Stimulated activated CD4-positive, alpha-beta T cell treated with anti-CD3 and anti-CD28 coated beads, Interleukin-2, amount 100 ng/mL, for 24 hours (primary cell): ENCODE measurements at regions not wholly inside any gene's neighbourhood (a gene's known extent, or its start where the extent isn't known, plus 50 kb on each side); places are given as distances from the start of the nearest gene placed in this dataset.

Experiments used
- DNase-seq, 2 donors: peaks; one replicate each; pipeline ENCODE4 v3.0.0-alpha.2; 2020

DNA sequence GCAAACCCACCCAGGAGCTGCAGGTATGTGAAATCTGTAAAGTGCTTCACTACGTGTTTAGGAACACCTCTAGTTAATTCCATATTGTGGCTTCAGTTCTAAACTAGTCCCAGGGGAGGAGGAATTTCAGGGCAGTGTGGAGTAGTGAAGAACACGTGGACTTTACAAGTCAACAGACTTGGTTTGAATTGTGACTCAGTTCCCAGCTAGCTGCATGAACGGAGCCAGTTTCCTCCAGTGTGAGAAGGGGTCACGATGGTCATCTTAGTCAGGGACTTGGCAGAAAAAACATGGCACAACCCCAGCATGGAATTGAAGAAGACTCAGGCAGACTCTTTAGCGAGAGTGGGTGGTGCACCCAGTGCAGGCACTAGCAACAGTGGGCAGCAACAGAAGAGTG, 175.7 kb upstream of the UBL3 start:
- no peak for DNase-seq

DNA sequence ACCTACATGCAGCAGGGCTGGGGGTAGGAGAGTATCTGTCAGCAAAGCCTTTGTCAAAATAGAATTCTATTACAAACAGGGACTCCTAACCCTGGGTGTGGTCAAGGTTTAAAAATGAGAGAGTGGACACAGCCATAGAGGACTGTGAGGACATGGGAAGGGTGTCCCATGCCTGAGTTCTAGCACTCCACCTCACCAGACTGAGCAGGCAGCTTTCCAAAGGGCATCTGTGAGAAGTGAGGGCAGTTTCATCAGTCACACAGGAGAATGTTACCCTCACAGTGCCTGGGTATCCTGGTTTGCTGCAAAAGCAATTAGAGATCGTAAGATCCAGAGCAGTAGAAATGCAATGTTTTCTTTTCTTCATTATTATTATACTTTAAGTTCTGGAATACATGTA, 174.9 kb upstream of the UBL3 start:
- DNase-seq: no peak

- no peak for DNase-seq
Measured at GRCh38 chr13:30024125-30024865, 173.9 kb upstream of the UBL3 start.

DNA sequence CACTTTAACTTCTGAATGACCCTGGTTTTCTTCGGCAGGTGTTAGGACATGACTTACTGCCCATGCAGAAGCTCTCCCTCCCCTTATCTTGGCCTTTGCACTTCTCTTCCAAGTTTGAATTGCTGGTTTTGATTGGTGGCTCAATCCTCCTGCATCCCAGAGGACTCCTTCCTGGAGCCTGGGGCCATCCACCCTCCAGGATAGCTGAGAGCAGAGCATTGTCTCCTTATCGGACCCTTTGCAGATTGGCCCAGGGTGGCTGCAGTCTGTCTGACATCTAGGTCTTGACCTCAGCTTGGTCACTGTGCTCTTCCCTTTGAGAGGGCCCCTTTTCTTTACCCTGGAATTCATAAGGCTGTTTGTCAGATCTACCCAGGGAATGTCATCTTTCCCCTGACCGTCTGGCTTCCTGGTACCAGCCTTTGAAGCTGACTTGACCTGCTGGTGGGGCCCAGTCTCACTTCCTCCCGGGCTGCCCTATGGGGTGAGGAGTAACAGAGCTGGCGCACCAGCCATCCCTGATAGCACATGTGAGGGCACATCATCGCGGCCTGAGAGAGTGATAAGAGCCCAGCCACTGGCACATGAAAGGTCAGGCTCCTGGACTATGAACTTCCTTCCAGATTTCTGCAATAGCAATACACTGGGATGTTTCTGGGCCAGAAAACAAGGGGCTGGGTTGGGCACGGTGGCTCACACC, 172.9 kb upstream of the UBL3 start:
- DNase-seq: no peak

GRCh38 chr13:30022796-30023195, 172.4 kb upstream of the UBL3 start:
- DNase-seq: no peak

DNA sequence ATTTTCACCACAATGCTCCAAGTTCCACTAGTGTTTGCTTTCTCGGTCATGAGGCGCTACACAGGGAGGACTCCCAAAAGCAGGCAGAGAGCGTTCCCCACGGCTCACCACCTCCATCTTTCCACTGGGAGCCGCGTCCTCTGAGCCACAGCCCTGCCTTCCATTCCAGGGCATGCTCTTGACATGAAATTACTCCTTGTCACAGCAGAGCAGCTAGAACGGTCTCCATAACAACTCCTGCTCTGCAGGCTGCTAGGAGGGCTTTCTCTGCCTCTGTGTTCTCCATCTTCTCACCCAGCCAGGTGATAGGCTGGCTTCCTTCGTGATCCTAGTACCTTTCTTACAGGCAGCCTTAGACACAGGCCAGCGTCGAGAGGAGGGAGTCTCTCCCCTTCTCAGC, 171.8 kb upstream of the UBL3 start:
- DNase-seq: no peak

DNA sequence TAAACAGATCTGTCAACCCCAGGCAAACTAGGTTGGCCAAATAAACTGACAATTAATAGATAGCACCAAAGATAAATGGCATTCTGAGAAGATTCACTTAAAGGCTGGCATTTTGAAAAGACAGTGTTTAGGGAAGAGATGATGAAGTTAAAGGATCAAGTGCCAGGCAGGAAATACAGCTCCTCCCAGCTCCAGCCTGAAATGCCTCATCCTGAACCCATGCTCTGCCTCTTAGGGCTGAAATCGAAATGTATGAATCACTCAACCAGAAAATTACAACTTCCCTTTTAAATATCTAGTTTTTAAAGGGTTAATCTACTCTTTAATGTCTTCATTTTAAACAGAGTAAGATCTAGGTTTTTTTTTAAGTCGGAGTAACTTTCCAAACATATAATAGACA, 171.2 kb upstream of the UBL3 start:
- DNase-seq: no peak

DNA sequence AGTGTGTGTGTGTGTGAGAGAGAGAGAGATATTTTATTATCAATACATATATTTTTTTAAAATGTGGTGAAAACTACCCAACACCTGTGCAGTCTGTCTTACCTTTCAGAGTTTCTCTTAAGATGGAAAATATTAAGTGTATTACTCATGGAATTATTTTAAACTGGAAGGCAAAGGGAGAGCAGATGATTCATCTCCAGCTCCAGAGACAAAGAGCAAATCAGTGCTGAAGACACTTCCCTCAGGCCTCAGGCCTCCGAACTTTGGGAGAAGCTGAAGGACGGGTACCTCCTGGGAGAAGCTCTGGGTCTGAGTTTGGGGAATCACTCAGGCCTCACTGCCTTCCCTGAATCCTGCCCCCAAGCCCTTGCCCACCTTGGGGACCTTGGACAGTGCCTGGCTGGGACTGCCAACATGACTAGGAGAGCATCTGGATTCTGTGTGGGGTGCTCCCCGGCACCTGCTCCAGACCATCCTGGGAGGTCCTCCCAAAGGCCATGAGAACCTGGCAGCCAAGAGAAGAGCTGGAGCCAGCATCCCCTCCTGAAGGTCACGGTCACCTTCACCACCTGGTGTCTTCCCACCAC, 170.4 kb upstream of the UBL3 start:
- DNase-seq: no peak

DNA sequence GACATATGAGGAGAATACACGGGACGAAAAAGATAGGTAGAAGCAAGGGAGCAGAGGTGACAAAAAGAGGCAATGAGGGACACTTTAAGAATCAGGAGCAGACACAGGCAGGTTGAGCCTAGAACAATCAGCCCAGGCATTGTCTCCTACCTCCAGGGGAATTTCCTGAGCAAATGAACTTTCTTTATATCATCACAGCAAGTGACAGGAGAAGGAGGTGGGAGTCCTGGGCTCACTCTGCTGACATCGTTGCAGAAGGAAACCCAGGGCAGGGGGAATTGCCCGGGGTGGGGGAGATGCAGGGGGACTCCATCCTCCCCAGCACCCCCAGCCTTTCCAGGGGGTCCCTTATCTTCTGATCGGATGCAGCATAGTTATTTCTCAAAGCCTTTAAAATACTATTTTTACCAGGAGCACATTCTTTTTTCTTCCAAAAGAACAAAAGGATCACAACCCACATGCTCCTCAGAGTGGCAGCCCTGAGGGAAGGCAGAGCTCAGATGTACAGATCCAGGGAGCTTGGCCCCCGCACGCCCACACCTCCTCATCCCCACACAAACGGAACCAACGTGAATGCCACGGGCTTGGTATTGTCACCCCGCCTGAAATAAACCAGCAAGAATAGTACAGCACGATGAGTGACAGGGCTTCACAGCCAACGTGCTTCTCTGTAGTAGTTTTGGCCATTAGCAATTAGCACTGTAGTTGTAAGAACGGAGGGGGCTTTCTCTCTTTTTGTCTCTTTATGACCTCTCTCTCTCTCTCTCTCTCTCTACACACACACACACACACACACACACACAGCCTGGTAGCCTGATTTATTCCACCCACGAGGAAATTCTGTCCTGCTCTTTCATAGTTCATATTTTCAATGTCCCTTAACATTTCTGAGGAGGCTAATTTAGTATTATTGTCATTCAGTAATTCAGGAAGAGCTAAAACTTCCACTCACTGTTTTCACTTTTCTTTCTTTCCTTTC, 169.5 kb upstream of the UBL3 start:
- DNase-seq: no peak

- no peak for DNase-seq
Measured at GRCh38 chr13:30017880-30018279, 167.5 kb upstream of the UBL3 start.

DNA sequence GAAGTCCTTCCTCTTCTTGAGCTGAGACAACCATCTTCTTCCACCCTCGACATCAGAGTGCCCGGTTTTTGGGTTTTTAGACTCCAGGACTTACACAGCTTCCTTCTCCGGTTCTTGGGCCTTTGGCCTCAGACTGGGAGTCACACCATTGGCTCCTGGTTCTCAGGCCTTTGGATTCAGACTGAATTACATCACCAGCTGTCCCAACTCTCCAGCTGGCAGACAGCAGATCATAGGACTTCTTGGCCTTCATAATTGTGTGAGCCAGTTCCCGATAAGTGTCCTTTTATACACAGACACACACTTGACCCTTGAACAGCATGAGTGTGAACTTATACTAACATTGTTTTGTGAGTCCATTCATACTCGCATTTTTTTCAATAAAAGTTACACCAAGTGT, 166.0 kb upstream of the UBL3 start:
- no peak for DNase-seq

- no peak for DNase-seq
Measured at GRCh38 chr13:30009411-30009810, 159.0 kb upstream of the UBL3 start.

- DNase-seq: no peak
Measured at GRCh38 chr13:30006246-30006645, 155.8 kb upstream of the UBL3 start.

- DNase-seq: no peak
Measured at GRCh38 chr13:30004204-30004603, 153.8 kb upstream of the UBL3 start.

DNA sequence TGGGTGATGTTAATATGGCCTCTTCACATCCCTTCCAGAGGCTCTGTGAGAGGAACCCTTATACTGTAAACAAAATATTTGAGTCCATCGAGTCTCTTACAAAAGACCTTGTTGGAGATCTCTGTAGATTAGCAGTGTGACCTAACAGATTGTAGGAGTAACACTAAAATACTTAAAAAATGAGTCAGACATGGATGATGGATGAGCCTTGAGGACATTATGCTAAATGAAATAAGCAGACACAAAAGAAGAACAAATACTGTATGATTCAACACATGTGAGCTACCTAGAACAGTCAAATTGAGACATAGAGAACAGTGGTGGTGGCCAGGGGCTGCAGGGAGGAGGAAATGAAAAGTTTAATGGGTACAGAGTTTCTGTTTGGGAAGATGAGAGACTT, 152.2 kb upstream of the UBL3 start:
- no peak for DNase-seq

GRCh38 chr13:30000370-30000765, 150.0 kb upstream of the UBL3 start:
- DNase-seq: no peak

DNA sequence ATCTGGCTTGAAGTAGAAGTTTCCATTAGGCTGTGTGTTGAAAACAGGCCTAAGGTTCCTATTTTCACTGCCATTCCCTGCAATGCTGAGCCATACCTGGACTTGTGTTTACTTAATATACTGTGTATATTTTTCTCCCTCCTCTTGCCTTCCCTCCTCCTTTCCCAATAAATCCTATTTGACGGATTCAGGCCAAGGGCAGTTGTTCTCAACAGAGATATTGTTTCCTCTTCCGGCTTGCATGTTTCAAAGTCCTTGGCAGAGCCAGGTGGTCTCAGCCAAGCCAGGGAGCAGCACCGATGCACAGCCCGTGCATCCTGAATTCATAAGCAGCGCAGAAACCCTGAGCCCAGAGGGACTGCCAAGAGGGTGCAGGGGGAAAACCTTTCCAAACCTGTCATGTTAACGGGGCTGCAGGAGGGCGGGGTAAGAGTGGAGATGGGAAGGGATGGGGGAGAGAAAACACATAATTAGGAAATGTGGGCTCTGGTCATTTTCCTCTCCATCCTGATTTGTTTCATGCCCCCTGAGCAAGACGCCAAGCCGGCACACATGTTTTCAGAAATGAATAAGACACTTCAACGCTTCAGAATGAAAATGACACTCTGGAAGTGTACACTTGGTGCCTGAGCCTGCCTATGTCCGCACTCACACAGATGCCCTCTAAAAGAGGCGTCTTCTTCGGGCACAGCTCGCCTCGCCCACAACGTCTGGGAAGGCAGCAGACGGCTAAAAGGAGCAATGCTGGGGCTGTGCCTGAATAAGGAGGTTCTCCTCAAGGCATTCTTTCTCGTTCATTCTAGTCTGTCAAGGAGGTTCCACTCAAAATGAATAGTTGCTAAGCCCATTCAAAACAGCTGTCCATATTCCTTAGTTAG, 149.3 kb upstream of the UBL3 start:
- DNase-seq: no peak

- no peak for DNase-seq
Measured at GRCh38 chr13:29996316-29996715, 145.9 kb upstream of the UBL3 start.

DNA sequence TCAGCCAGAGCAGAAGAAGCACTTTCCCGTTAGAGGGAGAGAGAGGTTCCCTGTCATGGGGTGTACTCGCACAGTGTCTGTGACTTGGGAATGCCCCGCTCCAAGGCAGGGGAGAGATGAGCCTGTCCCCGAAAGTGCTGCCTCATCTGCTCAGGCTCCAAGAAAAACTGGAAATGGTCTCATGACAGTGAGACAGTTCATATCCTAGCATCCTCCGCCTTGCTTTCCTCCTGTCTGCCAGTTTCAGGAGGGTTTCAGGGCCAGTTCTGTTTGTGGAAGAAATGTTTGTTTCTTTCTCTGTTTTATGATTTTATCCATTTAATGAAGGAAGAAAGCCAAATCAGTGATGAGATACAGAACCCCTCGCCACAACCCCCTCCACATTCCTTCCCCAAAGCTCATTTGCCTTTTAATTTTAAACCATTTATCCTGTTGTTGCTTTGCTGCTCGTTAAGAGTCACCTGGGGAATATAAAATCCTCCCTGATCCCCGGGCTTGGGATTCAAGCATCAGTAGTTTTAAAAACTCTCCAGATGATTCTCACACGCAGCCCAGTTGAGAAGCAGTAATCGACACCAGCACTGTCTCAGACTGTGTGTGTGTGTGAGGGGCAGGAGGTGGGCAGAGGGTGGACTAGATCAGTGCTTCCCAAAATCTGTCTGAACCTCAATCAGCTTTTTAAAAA, 144.6 kb upstream of the UBL3 start:
- DNase-seq: no peak

- no peak for DNase-seq
Measured at GRCh38 chr13:29993716-29994488, 143.5 kb upstream of the UBL3 start.

- no peak for DNase-seq
Measured at GRCh38 chr13:29993196-29993595, 142.8 kb upstream of the UBL3 start.
